UCSD-AML1 (cell line): ENCODE measurements at regions not wholly inside any gene's neighbourhood (a gene's known extent, or its start where the extent isn't known, plus 50 kb on each side); places are given as distances from the start of the nearest gene placed in this dataset.

Experiments
- DNase-seq: peaks from one replicate; lab custom pipeline; 2025; ENCODE audit not compliant: unreplicated experiment; lab: John Stamatoyannopoulos, UW

- DNase-seq, result no peak
These were observed 119.6 kb downstream of the MTX2 start for GRCh38 chr2:176388861-176389260.

- no peak for DNase-seq
These were observed 121.3 kb downstream of the MTX2 start for GRCh38 chr2:176390276-176391147.

- no peak for DNase-seq
These were observed 121.8 kb downstream of the MTX2 start for GRCh38 chr2:176391148-176391419.

GRCh38 chr2:176392249-176392648 is 123.0 kb downstream of the MTX2 start:
- DNase-seq, result no peak

- DNase-seq, result no peak
These were observed 123.6 kb downstream of the MTX2 start for GRCh38 chr2:176392744-176393414.

GRCh38 chr2:176395273-176395854 is 126.1 kb downstream of the MTX2 start:
- no peak for DNase-seq

GRCh38 chr2:176398243-176399073 is 129.2 kb downstream of the MTX2 start:
- DNase-seq, result no peak

GRCh38 chr2:176399074-176399598 is 129.9 kb downstream of the MTX2 start:
- no peak for DNase-seq

GRCh38 chr2:176405477-176405876 is 136.2 kb downstream of the MTX2 start:
- no peak for DNase-seq

GRCh38 chr2:176407706-176408105 is 138.5 kb downstream of the MTX2 start:
- no peak for DNase-seq

GRCh38 chr2:176409671-176410070 is 140.4 kb downstream of the MTX2 start:
- DNase-seq, result no peak

GRCh38 chr2:176412136-176412535 is 142.9 kb downstream of the MTX2 start:
- DNase-seq, result no peak

- DNase-seq, result no peak
These were observed 144.5 kb downstream of the MTX2 start for GRCh38 chr2:176413786-176414185.

- no peak for DNase-seq
These were observed 145.4 kb downstream of the MTX2 start for GRCh38 chr2:176414641-176415040.

GRCh38 chr2:176415174-176415895 is 146.1 kb downstream of the MTX2 start:
- DNase-seq, result no peak

- DNase-seq, result no peak
These were observed 146.8 kb downstream of the MTX2 start for GRCh38 chr2:176415937-176416499.

GRCh38 chr2:176418768-176419167 is 149.5 kb downstream of the MTX2 start:
- no peak for DNase-seq

GRCh38 chr2:176419591-176420071 is 150.4 kb downstream of the MTX2 start:
- DNase-seq, result no peak

GRCh38 chr2:176421297-176422050 is 152.2 kb downstream of the MTX2 start:
- no peak for DNase-seq
